Colonic mucosa (tissue), 4 donors: ENCODE measurements at regions not wholly inside any gene's neighbourhood (a gene's known extent, or its start where the extent isn't known, plus 50 kb on each side); places are given as distances from the start of the nearest gene placed in this dataset.

ENCODE experiments used
- DNase-seq: peaks from one replicate; pipeline ENCODE4 v3.0.0-alpha.2; 2020
- H3K27ac ChIP-seq: fragments of 200-600 bp; one replicate; pipeline ENCODE4 v1.8.0; 2021
- H3K27me3 ChIP-seq: fragments of 200-600 bp; one replicate; pipeline ENCODE4 v1.8.0; 2021
- H3K36me3 ChIP-seq: fragments of 200-600 bp; one replicate; pipeline ENCODE4 v1.8.0; 2021
- H3K4me1 ChIP-seq: fragments of 200-600 bp; one replicate; pipeline ENCODE4 v1.8.0; 2021; ENCODE audit warnings: mild to moderate bottlenecking
- H3K4me3 ChIP-seq: fragments of 200-600 bp; one replicate; pipeline ENCODE4 v1.8.0; 2021
- H3K9ac ChIP-seq, 2 donors: one replicate each; pipeline ENCODE4 v1.7.0; 2013; ENCODE audit warnings: control low read depth in 2 of 2, low read depth in 2 of 2, low read length in 2 of 2
- H3K9me3 ChIP-seq: fragments of 200-600 bp; one replicate; pipeline ENCODE4 v1.8.0; 2021
- CTCF ChIP-seq: fragments of 200-600 bp; IDR thresholded peaks from one replicate; pipeline ENCODE4 v1.8.0; 2022; ENCODE audit warnings: antibody characterized with exemption, mild to moderate bottlenecking
- intact Hi-C: fragments of 100-400 bp; cut with DNase I; formaldehyde crosslinking; loops from one replicate; pipeline ENCODE4 v1.14.1; 2022
- donor health status: healthy.
- donor health status: DM: no; HTN: no; CAD: no.
- donor health status: DM: no; HTN: no; CAD: no.

- no peak for DNase-seq
- Histone ChIP-seq H3K4me1 (no peaks in the 10 kb centered on the region), H3K9me3 (no peaks in the 10 kb centered on the region), H3K36me3 (no peaks in the 10 kb centered on the region), H3K27me3 (no peaks in the 10 kb centered on the region), H3K27ac (no peak overlapping the region), H3K9ac (no peak overlapping the region), H3K4me3 (no peak overlapping the region)
- no peak for TF ChIP-seq CTCF
- intact Hi-C loops: no loop called here
Measured at GRCh38 chr4:173700650-173701049, 170.6 kb upstream of the HAND2 start.

DNA sequence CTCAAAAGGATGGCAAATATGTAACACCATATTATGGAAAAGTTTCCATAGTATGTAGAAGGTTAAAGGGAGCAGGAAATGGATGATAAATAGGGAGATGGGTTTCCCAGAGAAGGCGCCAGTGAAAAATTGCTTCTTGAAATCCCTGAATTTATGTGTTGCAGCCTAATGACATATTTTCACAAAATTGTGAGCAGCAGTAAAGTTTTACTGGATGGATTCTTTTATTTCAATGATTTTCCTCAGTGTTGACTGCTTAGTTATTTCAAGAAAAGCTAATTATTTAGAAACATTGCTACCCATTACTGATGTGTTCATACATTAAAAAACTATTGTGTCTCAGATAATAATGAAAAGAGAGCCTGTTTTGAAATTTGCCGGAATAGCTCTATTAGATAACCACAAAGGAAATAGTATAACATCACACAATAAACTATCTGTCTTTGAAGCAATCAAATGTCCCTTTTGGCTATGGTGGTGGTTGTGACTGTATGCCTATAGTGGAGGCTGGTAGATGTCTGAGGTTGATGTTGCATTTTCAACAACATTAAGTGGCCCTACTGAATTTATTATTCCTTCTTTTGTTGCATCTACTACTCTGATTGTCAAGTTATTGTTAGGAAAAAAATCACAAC, 169.9 kb upstream of the HAND2 start:
- Histone ChIP-seq H3K36me3 (no peaks in the 10 kb centered on the region), H3K27me3 (no peaks in the 10 kb centered on the region), H3K9ac (no peak overlapping the region), H3K4me3 (no peak overlapping the region), H3K27ac (no peak overlapping the region), H3K9me3 (no peaks in the 10 kb centered on the region), H3K4me1 (no peaks in the 10 kb centered on the region)
- DNase-seq: no peak
- TF ChIP-seq CTCF: no peak
- intact Hi-C loops: no loop called here

- intact Hi-C loops: no loop called here
- H3K27me3 ChIP-seq: no peaks in the 10 kb centered on the region
- no peak overlapping the region for H3K27ac ChIP-seq
- no peak overlapping the region for H3K9ac ChIP-seq
- no peak overlapping the region for H3K4me3 ChIP-seq
- no peak for TF ChIP-seq CTCF
- no peaks in the 10 kb centered on the region for H3K4me1 ChIP-seq
- DNase-seq: no peak
- no peaks in the 10 kb centered on the region for H3K36me3 ChIP-seq
- no peaks in the 10 kb centered on the region for H3K9me3 ChIP-seq
Measured at GRCh38 chr4:173698557-173699262, 168.7 kb upstream of the HAND2 start.

GRCh38 chr4:173697840-173698239, 167.8 kb upstream of the HAND2 start:
- H3K4me1 ChIP-seq: no peaks in the 10 kb centered on the region

GRCh38 chr4:173696551-173696950, 166.5 kb upstream of the HAND2 start:
- Histone ChIP-seq H3K4me3 (no peak overlapping the region), H3K4me1 (no peaks in the 10 kb centered on the region), H3K9me3 (no peaks in the 10 kb centered on the region), H3K27me3 (no peaks in the 10 kb centered on the region), H3K27ac (no peak overlapping the region), H3K9ac (no peak overlapping the region), H3K36me3 (no peaks in the 10 kb centered on the region)
- no peak for TF ChIP-seq CTCF
- DNase-seq: no peak
- intact Hi-C loops: no loop called here

More at GRCh38 chr4:173697840-173698239, 167.8 kb upstream of the HAND2 start:
- H3K9ac ChIP-seq: no peak overlapping the region
- H3K4me3 ChIP-seq: no peak overlapping the region
- no peaks in the 10 kb centered on the region for H3K36me3 ChIP-seq
- intact Hi-C loops: no loop called here
- H3K27me3 ChIP-seq: no peaks in the 10 kb centered on the region
- H3K27ac ChIP-seq: no peak overlapping the region
- H3K9me3 ChIP-seq: no peaks in the 10 kb centered on the region
- TF ChIP-seq CTCF: no peak
- no peak for DNase-seq
